HEK293T (cell line): ENCODE measurements at regions not wholly inside any gene's neighbourhood (a gene's known extent, or its start where the extent isn't known, plus 50 kb on each side); places are given as distances from the start of the nearest gene placed in this dataset.

Experiments used
- CTCF ChIA-PET: fragments of 350-600 bp; formaldehyde crosslinking; extraction: SDS; loops from one replicate; lab custom pipeline; 2021; ENCODE audit warnings: antibody characterized with exemption, inconsistent platforms; lab: Yijun Ruan, JAX
- POLR2A ChIA-PET: fragments of 350-600 bp; formaldehyde crosslinking; extraction: SDS; loops from one replicate; lab custom pipeline; 2020; ENCODE audit warnings: antibody characterized with exemption, inconsistent platforms; lab: Yijun Ruan, JAX
- DNase-seq: peaks from one replicate; pipeline ENCODE4 v3.0.0; 2012; ENCODE audit warnings: mixed read lengths; ENCODE audit errors: extremely low spot score
- ARNT ChIP-seq: fragments of 450-650 bp; IDR thresholded peaks from 2 replicates; pipeline ENCODE4 v1.6.1; 2017; ENCODE audit warnings: mild to moderate bottlenecking
- BHLHE40 ChIP-seq: fragments of 450-650 bp; IDR thresholded peaks from 2 replicates; pipeline ENCODE4 v1.6.1; 2016; ENCODE audit warnings: mild to moderate bottlenecking, moderate library complexity, borderline replicate concordance
- CTBP1 ChIP-seq: fragments of 450-650 bp; IDR thresholded peaks from 2 replicates; pipeline ENCODE4 v1.6.1; 2016; ENCODE audit warnings: borderline replicate concordance
- ELF4 ChIP-seq: fragments of 450-650 bp; IDR thresholded peaks from 2 replicates; pipeline ENCODE4 v1.6.1; 2017; ENCODE audit warnings: antibody characterized with exemption
- FOXA1 ChIP-seq: fragments of 450-650 bp; IDR thresholded peaks from 2 replicates; pipeline ENCODE4 v1.6.1; 2016; ENCODE audit warnings: mild to moderate bottlenecking
- FOXK2 ChIP-seq: fragments of 450-650 bp; IDR thresholded peaks from 2 replicates; pipeline ENCODE4 v1.6.1; 2016; ENCODE audit warnings: mild to moderate bottlenecking
- FOXM1 ChIP-seq: fragments of 450-650 bp; IDR thresholded peaks from 2 replicates; pipeline ENCODE4 v1.6.1; 2017; ENCODE audit warnings: mild to moderate bottlenecking, borderline replicate concordance
- HDGF ChIP-seq: fragments of 450-650 bp; IDR thresholded peaks from 2 replicates; pipeline ENCODE4 v1.6.1; 2017; ENCODE audit warnings: antibody characterized with exemption, borderline replicate concordance
- L3MBTL2 ChIP-seq: fragments of 450-650 bp; conservative IDR thresholded peaks from 2 replicates; pipeline ENCODE4 v1.6.1; 2016; ENCODE audit warnings: mild to moderate bottlenecking
- LEF1 ChIP-seq: fragments of 450-650 bp; IDR thresholded peaks from 2 replicates; pipeline ENCODE4 v1.6.1; 2017; ENCODE audit warnings: mild to moderate bottlenecking, borderline replicate concordance
- NFRKB ChIP-seq: fragments of 450-650 bp; IDR thresholded peaks from 2 replicates; pipeline ENCODE4 v1.6.1; 2016; ENCODE audit warnings: mild to moderate bottlenecking, moderate library complexity
- PKNOX1 ChIP-seq: fragments of 450-650 bp; IDR thresholded peaks from 2 replicates; pipeline ENCODE4 v1.6.1; 2016
- SP1 ChIP-seq: fragments of 450-650 bp; IDR thresholded peaks from 2 replicates; pipeline ENCODE4 v1.6.1; 2017
- SUZ12 ChIP-seq: fragments of 450-650 bp; IDR thresholded peaks from 2 replicates; pipeline ENCODE4 v1.6.1; 2016; ENCODE audit warnings: mild to moderate bottlenecking
- TARDBP ChIP-seq: fragments of 450-650 bp; IDR thresholded peaks from 2 replicates; pipeline ENCODE4 v1.6.1; 2016
- ZNF384 ChIP-seq: fragments of 450-650 bp; IDR thresholded peaks from 2 replicates; pipeline ENCODE4 v1.6.1; 2016

- TF ChIP-seq SP1 (no peak), ARNT (no peak), BHLHE40 (no peak), CTBP1 (no peak), HDGF (no peak), FOXM1 (no peak), ZNF384 (no peak), FOXA1 (no peak), SUZ12 (no peak), ELF4 (no peak), L3MBTL2 (no peak), PKNOX1 (no peak), LEF1 (no peak)
- DNase-seq = no peak
- ChIA-PET CTCF (no interaction called here), POLR2A (no interaction called here)
Measured at GRCh38 chr9:86838519-86839497, 108.5 kb downstream of the GAS1 start.

- CTCF ChIA-PET = no interaction called here
- DNase-seq = no peak
- TF ChIP-seq PKNOX1 (no peak), LEF1 (no peak), FOXA1 (no peak), ZNF384 (no peak), CTBP1 (no peak), ARNT (no peak), NFRKB (no peak), FOXK2 (no peak), BHLHE40 (no peak), FOXM1 (no peak), SP1 (no peak), ELF4 (no peak), L3MBTL2 (no peak), HDGF (no peak)
- POLR2A ChIA-PET = no interaction called here
Measured at GRCh38 chr9:86837345-86837744, 110.0 kb downstream of the GAS1 start.

- ChIA-PET CTCF (no interaction called here), POLR2A (no interaction called here)
- DNase-seq = no peak
- TF ChIP-seq L3MBTL2 (no peak), FOXM1 (no peak), SP1 (no peak), ZNF384 (no peak), FOXA1 (no peak), HDGF (no peak), SUZ12 (no peak), CTBP1 (no peak), LEF1 (no peak), FOXK2 (no peak)
Measured at GRCh38 chr9:86836797-86837196, 110.5 kb downstream of the GAS1 start.

- TF ChIP-seq TARDBP (no peak), HDGF (no peak), ARNT (no peak), FOXK2 (no peak), SUZ12 (no peak), ELF4 (no peak), BHLHE40 (no peak), NFRKB (no peak), PKNOX1 (no peak), FOXM1 (no peak), LEF1 (no peak)
- ChIA-PET CTCF (no interaction called here), POLR2A (no interaction called here)
- no peak for DNase-seq
Measured at GRCh38 chr9:86836266-86836665, 111.0 kb downstream of the GAS1 start.

- no peak for DNase-seq
- TF ChIP-seq BHLHE40 = no peak
- TF ChIP-seq TARDBP = no peak
- TF ChIP-seq FOXK2 = no peak
- no peak for TF ChIP-seq ELF4
- no peak for TF ChIP-seq FOXM1
- no peak for TF ChIP-seq ZNF384
- TF ChIP-seq LEF1 = no peak
- TF ChIP-seq SUZ12 = no peak
- no peak for TF ChIP-seq ARNT
- no peak for TF ChIP-seq NFRKB
- no peak for TF ChIP-seq PKNOX1
- no peak for TF ChIP-seq L3MBTL2
- no peak for TF ChIP-seq CTBP1
- no peak for TF ChIP-seq SP1
- no peak for TF ChIP-seq FOXA1
- POLR2A ChIA-PET = no interaction called here
- CTCF ChIA-PET = no interaction called here
Measured at GRCh38 chr9:86830356-86830755, 117.0 kb downstream of the GAS1 start.
